ENCODE measurements at regions not wholly inside any gene's neighbourhood (a gene's known extent, or its start where the extent isn't known, plus 50 kb on each side); places are given as distances from the start of the nearest gene placed in this dataset.

- TF ChIP-seq CTCF (IDR thresholded peaks at IDR 0.05; ENCODE audit: borderline replicate concordance, insufficient read depth, low read depth, low read length): no peak
- H3K4me3 ChIP-seq (ENCODE audit: low read depth, low read length): no peak overlapping the region
These were observed 458.5 kb upstream of the ARRDC4 start for GRCh38 chr15:97502038-97502437.

GRCh38 chr15:97504031-97504792 is 456.3 kb upstream of the ARRDC4 start:
- no peak for TF ChIP-seq CTCF (IDR thresholded peaks at IDR 0.05; ENCODE audit: borderline replicate concordance, insufficient read depth, low read depth, low read length)
- no peak overlapping the region for H3K4me3 ChIP-seq (ENCODE audit: low read depth, low read length)

- H3K4me3 ChIP-seq (ENCODE audit: low read depth, low read length): no peak overlapping the region
These were observed 442.8 kb upstream of the ARRDC4 start for GRCh38 chr15:97517737-97518136.

GRCh38 chr15:97520689-97521088 is 439.8 kb upstream of the ARRDC4 start:
- no peak overlapping the region for H3K4me3 ChIP-seq (ENCODE audit: low read depth, low read length)
- no peak for TF ChIP-seq CTCF (IDR thresholded peaks at IDR 0.05; ENCODE audit: borderline replicate concordance, insufficient read depth, low read depth, low read length)

More at GRCh38 chr15:97517737-97518136, 442.8 kb upstream of the ARRDC4 start:
- TF ChIP-seq CTCF (IDR thresholded peaks at IDR 0.05; ENCODE audit: borderline replicate concordance, insufficient read depth, low read depth, low read length): no peak

GRCh38 chr15:97521381-97522285 is 438.9 kb upstream of the ARRDC4 start:
- H3K4me3 ChIP-seq (ENCODE audit: low read depth, low read length): no peak overlapping the region
- TF ChIP-seq CTCF (IDR thresholded peaks at IDR 0.05; ENCODE audit: borderline replicate concordance, insufficient read depth, low read depth, low read length): no peak

- no peak for TF ChIP-seq CTCF (IDR thresholded peaks at IDR 0.05; ENCODE audit: borderline replicate concordance, insufficient read depth, low read depth, low read length)
- no peak overlapping the region for H3K4me3 ChIP-seq (ENCODE audit: low read depth, low read length)
These were observed 438.2 kb upstream of the ARRDC4 start for GRCh38 chr15:97522347-97522746.
